ENCODE measurements at regions not wholly inside any gene's neighbourhood (a gene's known extent, or its start where the extent isn't known, plus 50 kb on each side); places are given as distances from the start of the nearest gene placed in this dataset.

GRCh38 chr13:29713839-29714238 lies 118.4 kb upstream of the SLC7A1 start:
- DNase-seq = peak; percentile 25 to 50

GRCh38 chr13:29711776-29712175 lies 116.3 kb upstream of the SLC7A1 start:
- DNase-seq = no peak

- DNase-seq = no peak
Measured at GRCh38 chr13:29710511-29710910, 115.0 kb upstream of the SLC7A1 start.

GRCh38 chr13:29709407-29710069 lies 114.0 kb upstream of the SLC7A1 start:
- DNase-seq = no peak

- DNase-seq = peak; percentile 41 to 73
Measured at GRCh38 chr13:29707876-29708543, 112.5 kb upstream of the SLC7A1 start.

- DNase-seq = no peak
Measured at GRCh38 chr13:29706923-29707322, 111.4 kb upstream of the SLC7A1 start.

GRCh38 chr13:29704648-29705047 lies 109.2 kb upstream of the SLC7A1 start:
- DNase-seq = no peak

GRCh38 chr13:29703421-29703820 lies 107.9 kb upstream of the SLC7A1 start:
- DNase-seq = no peak

GRCh38 chr13:29702912-29703351 lies 107.4 kb upstream of the SLC7A1 start:
- DNase-seq = no peak

- no peak for DNase-seq
Measured at GRCh38 chr13:29698106-29698505, 102.6 kb upstream of the SLC7A1 start.

GRCh38 chr13:29696606-29697005 lies 101.1 kb upstream of the SLC7A1 start:
- DNase-seq = no peak

GRCh38 chr13:29693275-29693945 lies 97.9 kb upstream of the SLC7A1 start:
- no peak for DNase-seq

GRCh38 chr13:29689548-29689947 lies 94.1 kb upstream of the SLC7A1 start:
- no peak for DNase-seq

- no peak for DNase-seq
Measured at GRCh38 chr13:29688193-29688592, 92.7 kb upstream of the SLC7A1 start.

GRCh38 chr13:29684441-29684840 lies 89.0 kb upstream of the SLC7A1 start:
- no peak for DNase-seq

GRCh38 chr13:29683041-29683440 lies 87.6 kb upstream of the SLC7A1 start:
- no peak for DNase-seq

- no peak for DNase-seq
Measured at GRCh38 chr13:29681864-29682263, 86.4 kb upstream of the SLC7A1 start.

GRCh38 chr13:29679396-29680053 lies 84.0 kb upstream of the SLC7A1 start:
- no peak for DNase-seq

GRCh38 chr13:29677627-29678026 lies 82.1 kb upstream of the SLC7A1 start:
- no peak for DNase-seq

- no peak for DNase-seq
Measured at GRCh38 chr13:29676941-29677452, 81.5 kb upstream of the SLC7A1 start.

- DNase-seq = no peak
Measured at GRCh38 chr13:29676535-29676934, 81.0 kb upstream of the SLC7A1 start.

- no peak for DNase-seq
Measured at GRCh38 chr13:29674532-29674931, 79.0 kb upstream of the SLC7A1 start.

GRCh38 chr13:29664591-29664990 lies 69.1 kb upstream of the SLC7A1 start:
- DNase-seq = peak; percentile 73 to 76

Data from AML-193 (cell line).